ENCODE measurements at regions not wholly inside any gene's neighbourhood (a gene's known extent, or its start where the extent isn't known, plus 50 kb on each side); places are given as distances from the start of the nearest gene placed in this dataset.

- Histone ChIP-seq H4K20me1 (ENCODE audit: insufficient read depth) (no peaks in the 10 kb centered on the region), H3K9ac (no peak overlapping the region), H3K9me3 (ENCODE audit: low read depth) (no peaks in the 10 kb centered on the region), H3K4me3 (no peak overlapping the region), H3K79me2 (ENCODE audit: insufficient read depth) (no peaks in the 10 kb centered on the region), H3K4me1 (ENCODE audit: insufficient read depth) (no peaks in the 10 kb centered on the region), H3K9me2 (ENCODE audit: insufficient read depth) (no peaks in the 10 kb centered on the region), H3K4me2 (ENCODE audit: unreplicated experiment) (no peak overlapping the region), H3K36me3 (ENCODE audit: low read depth) (no peaks in the 10 kb centered on the region), H3F3A (ENCODE audit: insufficient read depth) (no peaks in the 10 kb centered on the region), H3K27ac (no peak overlapping the region), H3K27me3 (replicated peaks; ENCODE audit: insufficient read depth) (no peaks in the 10 kb centered on the region), H2AFZ (no peak overlapping the region)
- in situ Hi-C loops (cut with MboI), result no loop called here
- no peak for DNase-seq
- no peak for TF ChIP-seq EZH2 (IDR thresholded peaks at IDR 0.05; ENCODE audit: insufficient read depth, poor library complexity, severe bottlenecking)
- no peak for TF ChIP-seq EZH2phosphoT487 (IDR thresholded peaks at IDR 0.05; ENCODE audit: insufficient read depth, low read depth)
- WGBS, 2 experiments (ENCODE audit: low coverage in 1 of 2, low lambda C conversion rate in 2 of 2, missing lambda C conversion rate in 2 of 2), result 63 to 66% methylated on average over 3 of the region's 3 CpGs
Observed at GRCh38 chr14:22112004-22112403, 438.4 kb upstream of the OR4E1 start.

- no peak overlapping the region for H3K27ac ChIP-seq
- no peak overlapping the region for H3K4me2 ChIP-seq (ENCODE audit: unreplicated experiment)
- H3F3A ChIP-seq (ENCODE audit: insufficient read depth), result no peaks in the 10 kb centered on the region
- no peak overlapping the region for H2AFZ ChIP-seq
- no peaks in the 10 kb centered on the region for H3K79me2 ChIP-seq (ENCODE audit: insufficient read depth)
- H3K9ac ChIP-seq, result no peak overlapping the region
- no peaks in the 10 kb centered on the region for H3K9me2 ChIP-seq (ENCODE audit: insufficient read depth)
- H3K36me3 ChIP-seq (ENCODE audit: low read depth), result no peaks in the 10 kb centered on the region
- H3K4me1 ChIP-seq (ENCODE audit: insufficient read depth), result no peaks in the 10 kb centered on the region
- TF ChIP-seq EZH2 (IDR thresholded peaks at IDR 0.05; ENCODE audit: insufficient read depth, poor library complexity, severe bottlenecking) (no peak), EZH2phosphoT487 (IDR thresholded peaks at IDR 0.05; ENCODE audit: insufficient read depth, low read depth) (no peak)
- no peaks in the 10 kb centered on the region for H3K27me3 ChIP-seq (replicated peaks; ENCODE audit: insufficient read depth)
- no peaks in the 10 kb centered on the region for H4K20me1 ChIP-seq (ENCODE audit: insufficient read depth)
- in situ Hi-C loops (cut with MboI), result no loop called here
- no peak for DNase-seq
- H3K9me3 ChIP-seq (ENCODE audit: low read depth), result no peaks in the 10 kb centered on the region
- H3K4me3 ChIP-seq, result no peak overlapping the region
Observed at GRCh38 chr14:22107753-22108152, 434.1 kb upstream of the OR4E1 start.

- Histone ChIP-seq H3K36me3 (ENCODE audit: low read depth) (no peaks in the 10 kb centered on the region), H3K9ac (no peak overlapping the region), H3F3A (ENCODE audit: insufficient read depth) (no peaks in the 10 kb centered on the region), H3K4me2 (ENCODE audit: unreplicated experiment) (no peak overlapping the region), H3K9me2 (ENCODE audit: insufficient read depth) (no peaks in the 10 kb centered on the region), H3K4me3 (no peak overlapping the region), H3K9me3 (ENCODE audit: low read depth) (no peaks in the 10 kb centered on the region), H3K27ac (no peak overlapping the region), H3K4me1 (ENCODE audit: insufficient read depth) (no peaks in the 10 kb centered on the region), H4K20me1 (ENCODE audit: insufficient read depth) (no peaks in the 10 kb centered on the region), H3K27me3 (replicated peaks; ENCODE audit: insufficient read depth) (no peaks in the 10 kb centered on the region), H2AFZ (no peak overlapping the region), H3K79me2 (ENCODE audit: insufficient read depth) (no peaks in the 10 kb centered on the region)
- TF ChIP-seq EZH2phosphoT487 (IDR thresholded peaks at IDR 0.05; ENCODE audit: insufficient read depth, low read depth) (no peak), EZH2 (IDR thresholded peaks at IDR 0.05; ENCODE audit: insufficient read depth, poor library complexity, severe bottlenecking) (no peak)
- 27% methylated on average over 8 of the region's 8 CpGs for WGBS, 2 experiments (ENCODE audit: low coverage in 1 of 2, low lambda C conversion rate in 2 of 2, missing lambda C conversion rate in 2 of 2)
- in situ Hi-C loops (cut with MboI), result no loop called here
- DNase-seq, result no peak
Observed at GRCh38 chr14:22106700-22107697, 433.4 kb upstream of the OR4E1 start.

- WGBS, 2 experiments (ENCODE audit: low coverage in 1 of 2, low lambda C conversion rate in 2 of 2, missing lambda C conversion rate in 2 of 2), result 45 to 51% methylated on average over 4 of the region's 4 CpGs
- no peaks in the 10 kb centered on the region for H3K4me1 ChIP-seq (ENCODE audit: insufficient read depth)
- no peak overlapping the region for H3K4me3 ChIP-seq
- no peaks in the 10 kb centered on the region for H3K9me3 ChIP-seq (ENCODE audit: low read depth)
- no peak overlapping the region for H2AFZ ChIP-seq
- H4K20me1 ChIP-seq (ENCODE audit: insufficient read depth), result no peaks in the 10 kb centered on the region
- no peaks in the 10 kb centered on the region for H3F3A ChIP-seq (ENCODE audit: insufficient read depth)
- H3K9ac ChIP-seq, result no peak overlapping the region
- H3K27ac ChIP-seq, result no peak overlapping the region
- H3K9me2 ChIP-seq (ENCODE audit: insufficient read depth), result no peaks in the 10 kb centered on the region
- DNase-seq, result no peak
- H3K79me2 ChIP-seq (ENCODE audit: insufficient read depth), result no peaks in the 10 kb centered on the region
- H3K36me3 ChIP-seq (ENCODE audit: low read depth), result no peaks in the 10 kb centered on the region
- TF ChIP-seq EZH2 (IDR thresholded peaks at IDR 0.05; ENCODE audit: insufficient read depth, poor library complexity, severe bottlenecking), result no peak
- no peak for TF ChIP-seq EZH2phosphoT487 (IDR thresholded peaks at IDR 0.05; ENCODE audit: insufficient read depth, low read depth)
- H3K4me2 ChIP-seq (ENCODE audit: unreplicated experiment), result no peak overlapping the region
- in situ Hi-C loops (cut with MboI), result no loop called here
- H3K27me3 ChIP-seq (replicated peaks; ENCODE audit: insufficient read depth), result no peaks in the 10 kb centered on the region
Observed at GRCh38 chr14:22105624-22106006, 432.0 kb upstream of the OR4E1 start.

All from GM23248 (cell line).